ENCODE measurements at regions not wholly inside any gene's neighbourhood (a gene's known extent, or its start where the extent isn't known, plus 50 kb on each side); places are given as distances from the start of the nearest gene placed in this dataset.

DNA sequence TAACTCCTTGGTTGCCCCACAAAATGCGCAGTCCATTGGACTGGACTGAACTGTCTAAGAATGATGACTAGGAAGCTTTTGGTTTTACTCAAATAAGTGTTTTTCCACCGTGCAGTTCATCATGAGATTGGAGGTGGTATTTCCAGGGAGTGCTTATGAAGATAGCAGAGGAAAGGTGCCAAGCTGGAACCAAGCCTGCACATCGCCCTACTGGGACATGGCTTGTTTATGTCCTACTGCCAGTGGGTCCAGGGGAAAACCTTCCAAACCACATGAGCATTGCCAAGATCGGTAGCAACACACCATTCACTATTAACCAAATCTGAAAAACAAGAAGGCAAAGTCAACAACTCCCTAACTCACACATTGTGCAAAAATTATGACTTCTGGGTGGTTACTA lies 54.7 kb upstream of the DSCAM start:
- Histone ChIP-seq H3K36me3 (ENCODE audit: control insufficient read depth, insufficient read depth, low read length) (no peaks in the 10 kb centered on the region), H3K27ac (ENCODE audit: low read length) (no peak overlapping the region), H3K4me1 (ENCODE audit: control insufficient read depth, insufficient read depth, low read length) (no peaks in the 10 kb centered on the region), H3K4me3 (ENCODE audit: low read length) (no peak overlapping the region), H3K9me3 (ENCODE audit: control insufficient read depth, insufficient read depth, low read length) (no peaks in the 10 kb centered on the region), H3K27me3 (ENCODE audit: control insufficient read depth, insufficient read depth, low read length) (no peaks in the 10 kb centered on the region)
- no peak for DNase-seq (ENCODE audit: low read depth, low spot score)
- WGBS (ENCODE audit: insufficient coverage, insufficient read length) = no CpG with 5 or more reads among the region's 4 CpGs

DNA sequence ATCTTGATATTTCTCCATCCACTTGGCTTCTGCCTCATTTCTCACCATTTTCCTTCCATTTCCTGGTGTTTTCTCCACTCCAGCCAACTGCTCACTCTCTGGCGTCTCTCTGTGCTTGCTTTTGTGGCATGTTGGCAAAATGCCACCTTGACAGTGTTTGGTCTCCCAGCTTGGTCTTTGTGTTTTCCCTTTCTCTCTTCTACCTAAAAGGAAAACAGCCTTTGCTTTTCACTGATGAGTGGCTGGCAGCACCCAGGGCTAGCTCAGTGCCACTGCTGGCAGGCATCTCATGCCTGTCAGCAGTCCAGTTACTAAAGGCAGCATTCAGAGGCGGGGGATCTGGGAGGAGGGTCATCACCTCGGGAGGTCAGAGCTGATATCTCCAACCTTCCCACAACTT lies 55.3 kb upstream of the DSCAM start:
- no CpG with 5 or more reads among the region's 3 CpGs for WGBS (ENCODE audit: insufficient coverage, insufficient read length)
- no peaks in the 10 kb centered on the region for H3K9me3 ChIP-seq (ENCODE audit: control insufficient read depth, insufficient read depth, low read length)
- DNase-seq (ENCODE audit: low read depth, low spot score) = no peak

DNA sequence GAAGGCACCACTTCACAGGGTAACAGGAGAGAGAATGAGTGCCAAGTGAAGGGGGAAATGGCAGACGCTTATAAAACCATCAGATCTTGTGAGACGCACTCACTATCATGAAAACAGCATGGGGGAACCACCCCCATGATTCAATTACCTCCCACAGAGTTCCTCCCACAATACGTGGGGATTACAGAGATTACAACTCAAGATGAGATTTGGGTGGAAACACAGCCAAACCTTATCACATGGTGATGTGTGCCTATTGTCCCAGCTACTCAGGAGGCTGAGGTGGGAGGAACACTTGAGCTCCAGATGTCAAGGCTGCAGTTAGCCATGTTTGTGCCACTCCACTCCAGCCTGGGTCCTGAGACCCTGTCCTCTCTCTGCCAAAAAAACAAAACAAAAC lies 56.0 kb upstream of the DSCAM start:
- no peak for DNase-seq (ENCODE audit: low read depth, low spot score)
- H3K27ac ChIP-seq (ENCODE audit: low read length) = no peak overlapping the region
- WGBS (ENCODE audit: insufficient coverage, insufficient read length) = no CpG with 5 or more reads among the region's 3 CpGs

More for the DNA sequence above, 55.3 kb upstream of the DSCAM start:
- no peaks in the 10 kb centered on the region for H3K4me1 ChIP-seq (ENCODE audit: control insufficient read depth, insufficient read depth, low read length)
- no peak overlapping the region for H3K27ac ChIP-seq (ENCODE audit: low read length)
- H3K27me3 ChIP-seq (ENCODE audit: control insufficient read depth, insufficient read depth, low read length) = no peaks in the 10 kb centered on the region
- no peaks in the 10 kb centered on the region for H3K36me3 ChIP-seq (ENCODE audit: control insufficient read depth, insufficient read depth, low read length)
- H3K4me3 ChIP-seq (ENCODE audit: low read length) = no peak overlapping the region

DNA sequence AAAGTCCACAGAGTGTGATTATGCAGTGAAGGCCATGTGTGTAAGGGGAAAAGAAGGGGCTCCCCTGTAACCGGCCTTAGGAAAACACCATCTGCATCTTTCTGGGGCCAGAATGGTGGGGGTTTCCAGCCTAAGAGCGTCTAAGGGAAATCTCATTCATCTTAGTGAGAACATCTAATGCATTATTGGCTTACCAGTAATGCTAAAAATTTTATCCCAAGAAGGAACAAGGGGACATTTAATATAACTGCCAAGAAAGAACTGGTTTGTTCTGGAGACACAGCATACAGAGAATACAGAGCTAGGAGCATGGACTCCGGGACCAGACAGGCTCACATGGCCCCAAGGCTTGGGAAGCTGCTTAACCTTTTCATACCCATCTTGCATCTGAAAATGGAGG lies 58.3 kb upstream of the DSCAM start:
- Histone ChIP-seq H3K4me3 (ENCODE audit: low read length) (no peak overlapping the region), H3K9me3 (ENCODE audit: control insufficient read depth, insufficient read depth, low read length) (no peaks in the 10 kb centered on the region), H3K27ac (ENCODE audit: low read length) (no peak overlapping the region), H3K36me3 (ENCODE audit: control insufficient read depth, insufficient read depth, low read length) (no peaks in the 10 kb centered on the region), H3K4me1 (ENCODE audit: control insufficient read depth, insufficient read depth, low read length) (no peaks in the 10 kb centered on the region), H3K27me3 (ENCODE audit: control insufficient read depth, insufficient read depth, low read length) (no peaks in the 10 kb centered on the region)
- DNase-seq (ENCODE audit: low read depth, low spot score) = no peak
- no CpG with 5 or more reads among the region's 3 CpGs for WGBS (ENCODE audit: insufficient coverage, insufficient read length)

More for the DNA sequence above, 56.0 kb upstream of the DSCAM start:
- Histone ChIP-seq H3K4me1 (ENCODE audit: control insufficient read depth, insufficient read depth, low read length) (no peaks in the 10 kb centered on the region), H3K9me3 (ENCODE audit: control insufficient read depth, insufficient read depth, low read length) (no peaks in the 10 kb centered on the region), H3K27me3 (ENCODE audit: control insufficient read depth, insufficient read depth, low read length) (no peaks in the 10 kb centered on the region), H3K4me3 (ENCODE audit: low read length) (no peak overlapping the region), H3K36me3 (ENCODE audit: control insufficient read depth, insufficient read depth, low read length) (no peaks in the 10 kb centered on the region)

DNA sequence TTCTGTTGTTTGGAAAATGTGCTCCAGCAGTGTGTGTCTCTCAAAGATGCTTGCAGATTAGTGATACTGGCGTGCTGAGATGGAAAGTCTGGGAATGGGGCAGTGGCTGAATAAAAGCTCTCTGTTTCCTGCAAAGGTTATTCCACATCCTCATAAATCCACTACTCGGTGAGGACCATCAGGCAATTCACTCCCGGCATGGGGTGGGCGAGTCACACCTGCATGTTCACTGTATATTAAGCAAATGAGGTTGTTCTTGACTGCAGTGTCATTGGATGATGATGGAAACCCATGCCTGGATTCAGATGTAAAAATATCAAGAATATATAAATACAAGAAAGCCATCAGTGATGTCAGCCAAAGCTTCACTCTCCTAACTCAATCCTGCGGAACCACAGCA lies 65.4 kb upstream of the DSCAM start:
- DNase-seq (ENCODE audit: low read depth, low spot score) = no peak
- H3K9me3 ChIP-seq (ENCODE audit: control insufficient read depth, insufficient read depth, low read length) = no peaks in the 10 kb centered on the region

DNA sequence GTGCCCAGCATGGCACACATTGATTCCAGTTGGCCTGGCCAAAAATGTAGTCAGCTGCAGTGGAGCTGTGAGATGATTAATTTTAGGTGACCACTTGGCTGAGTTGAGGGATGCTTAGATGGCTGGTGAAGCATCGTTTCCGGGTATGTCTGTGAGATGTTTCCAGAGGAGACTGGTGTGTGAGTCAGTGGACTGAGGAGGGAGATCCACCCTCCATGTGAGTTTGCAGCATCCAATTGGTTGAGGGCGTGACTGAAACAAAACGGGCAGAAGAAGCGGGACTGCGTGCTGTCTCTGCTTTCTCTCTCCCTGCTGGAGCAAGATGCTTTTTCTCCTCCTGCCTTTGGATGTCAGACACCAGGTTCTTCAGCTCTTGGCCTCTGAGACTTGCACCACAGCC lies 68.2 kb upstream of the DSCAM start:
- DNase-seq (ENCODE audit: low read depth, low spot score) = no peak
- WGBS (ENCODE audit: insufficient coverage, insufficient read length) = no CpG with 5 or more reads among the region's 6 CpGs
- Histone ChIP-seq H3K4me1 (ENCODE audit: control insufficient read depth, insufficient read depth, low read length) (no peaks in the 10 kb centered on the region), H3K9me3 (ENCODE audit: control insufficient read depth, insufficient read depth, low read length) (no peaks in the 10 kb centered on the region), H3K27me3 (ENCODE audit: control insufficient read depth, insufficient read depth, low read length) (no peaks in the 10 kb centered on the region), H3K4me3 (ENCODE audit: low read length) (no peak overlapping the region), H3K27ac (ENCODE audit: low read length) (no peak overlapping the region), H3K36me3 (ENCODE audit: control insufficient read depth, insufficient read depth, low read length) (no peaks in the 10 kb centered on the region)

More for the DNA sequence above, 65.4 kb upstream of the DSCAM start:
- Histone ChIP-seq H3K4me3 (ENCODE audit: low read length) (no peak overlapping the region), H3K27me3 (ENCODE audit: control insufficient read depth, insufficient read depth, low read length) (no peaks in the 10 kb centered on the region), H3K36me3 (ENCODE audit: control insufficient read depth, insufficient read depth, low read length) (no peaks in the 10 kb centered on the region), H3K27ac (ENCODE audit: low read length) (no peak overlapping the region), H3K4me1 (ENCODE audit: control insufficient read depth, insufficient read depth, low read length) (no peaks in the 10 kb centered on the region)
- WGBS (ENCODE audit: insufficient coverage, insufficient read length) = no CpG with 5 or more reads among the region's 5 CpGs

DNA sequence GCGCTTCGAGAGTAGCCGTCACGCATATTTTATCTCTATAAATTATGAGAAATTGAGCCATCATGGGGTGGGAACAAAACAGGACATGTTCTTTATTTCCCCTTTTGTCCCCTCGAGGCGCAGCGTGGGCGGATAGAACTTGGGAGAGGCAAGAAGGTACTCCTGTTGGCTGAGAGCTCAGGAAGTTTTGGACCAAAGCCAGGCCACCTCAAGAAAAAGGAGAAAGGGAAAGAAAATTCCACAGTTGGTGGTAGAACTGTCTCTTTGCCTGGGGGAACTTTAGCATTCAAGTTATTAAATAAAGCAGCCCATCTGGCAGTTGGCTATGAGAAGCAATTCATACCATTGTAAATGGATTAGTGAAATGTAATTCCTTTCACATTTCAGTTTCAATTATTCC lies 76.4 kb upstream of the DSCAM start:
- H3K4me1 ChIP-seq (ENCODE audit: control insufficient read depth, insufficient read depth, low read length) = peaks cover 3% of the 10 kb centered on the region; the same call in 1 of the 2 replicates
- no peak for DNase-seq (ENCODE audit: low read depth, low spot score)
- no peak overlapping the region for H3K27ac ChIP-seq (ENCODE audit: low read length)
- no peaks in the 10 kb centered on the region for H3K27me3 ChIP-seq (ENCODE audit: control insufficient read depth, insufficient read depth, low read length)
- no peak overlapping the region for H3K4me3 ChIP-seq (ENCODE audit: low read length)
- no CpG with 5 or more reads among the region's 8 CpGs for WGBS (ENCODE audit: insufficient coverage, insufficient read length)
- H3K36me3 ChIP-seq (ENCODE audit: control insufficient read depth, insufficient read depth, low read length) = no peaks in the 10 kb centered on the region
- no peaks in the 10 kb centered on the region for H3K9me3 ChIP-seq (ENCODE audit: control insufficient read depth, insufficient read depth, low read length)

DNA sequence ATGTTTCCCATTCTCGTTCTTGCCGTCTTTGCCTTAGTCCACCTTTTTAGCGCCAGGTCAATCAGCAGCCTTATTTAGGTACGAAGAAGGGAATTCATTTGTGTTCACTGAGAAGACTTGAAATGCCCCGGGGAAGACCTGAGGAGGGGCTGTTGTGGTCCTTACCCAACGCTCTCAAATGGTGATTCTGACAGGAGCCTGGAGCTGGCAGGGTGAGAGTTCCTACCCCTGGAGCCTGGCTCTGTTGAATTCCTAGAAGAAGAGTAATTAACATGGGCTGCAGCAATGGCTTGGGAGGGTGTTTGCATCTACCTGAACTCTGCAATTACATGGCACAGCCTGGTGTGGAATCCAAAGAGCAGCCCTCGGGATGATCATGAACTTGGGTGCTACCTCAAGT lies 76.9 kb upstream of the DSCAM start:
- Histone ChIP-seq H3K9me3 (ENCODE audit: control insufficient read depth, insufficient read depth, low read length) (no peaks in the 10 kb centered on the region), H3K27me3 (ENCODE audit: control insufficient read depth, insufficient read depth, low read length) (no peaks in the 10 kb centered on the region), H3K4me3 (ENCODE audit: low read length) (no peak overlapping the region), H3K4me1 (ENCODE audit: control insufficient read depth, insufficient read depth, low read length) (peaks cover 3% of the 10 kb centered on the region; the same call in 1 of the 2 replicates), H3K27ac (ENCODE audit: low read length) (no peak overlapping the region), H3K36me3 (ENCODE audit: control insufficient read depth, insufficient read depth, low read length) (no peaks in the 10 kb centered on the region)
- no CpG with 5 or more reads among the region's 7 CpGs for WGBS (ENCODE audit: insufficient coverage, insufficient read length)
- no peak for DNase-seq (ENCODE audit: low read depth, low spot score)

DNA sequence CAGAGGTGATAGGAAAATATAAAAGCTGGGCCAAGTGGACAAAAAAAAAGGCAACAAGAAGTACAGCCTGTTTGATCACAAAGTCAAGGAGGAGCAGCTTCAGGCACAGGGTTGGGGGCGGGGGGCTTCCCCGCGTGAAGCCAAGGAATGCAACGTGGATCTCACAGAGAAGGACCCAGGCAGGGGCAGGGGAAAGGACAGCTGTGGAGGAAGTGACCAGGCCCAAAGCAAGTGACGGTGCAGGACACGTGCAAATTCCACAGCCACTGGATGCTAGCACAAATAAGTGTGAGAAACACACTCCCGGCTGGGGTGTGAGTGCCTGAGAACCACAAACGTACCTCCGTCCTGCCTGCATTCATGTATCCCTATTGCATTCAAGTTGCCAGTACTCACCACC lies 77.7 kb upstream of the DSCAM start:
- no peaks in the 10 kb centered on the region for H3K9me3 ChIP-seq (ENCODE audit: control insufficient read depth, insufficient read depth, low read length)
- H3K27me3 ChIP-seq (ENCODE audit: control insufficient read depth, insufficient read depth, low read length) = no peaks in the 10 kb centered on the region
- no peak overlapping the region for H3K27ac ChIP-seq (ENCODE audit: low read length)
- no peak overlapping the region for H3K4me3 ChIP-seq (ENCODE audit: low read length)
- peaks cover 3% of the 10 kb centered on the region; the same call in 1 of the 2 replicates for H3K4me1 ChIP-seq (ENCODE audit: control insufficient read depth, insufficient read depth, low read length)
- no CpG with 5 or more reads among the region's 9 CpGs for WGBS (ENCODE audit: insufficient coverage, insufficient read length)
- H3K36me3 ChIP-seq (ENCODE audit: control insufficient read depth, insufficient read depth, low read length) = no peaks in the 10 kb centered on the region
- DNase-seq (ENCODE audit: low read depth, low spot score) = no peak

DNA sequence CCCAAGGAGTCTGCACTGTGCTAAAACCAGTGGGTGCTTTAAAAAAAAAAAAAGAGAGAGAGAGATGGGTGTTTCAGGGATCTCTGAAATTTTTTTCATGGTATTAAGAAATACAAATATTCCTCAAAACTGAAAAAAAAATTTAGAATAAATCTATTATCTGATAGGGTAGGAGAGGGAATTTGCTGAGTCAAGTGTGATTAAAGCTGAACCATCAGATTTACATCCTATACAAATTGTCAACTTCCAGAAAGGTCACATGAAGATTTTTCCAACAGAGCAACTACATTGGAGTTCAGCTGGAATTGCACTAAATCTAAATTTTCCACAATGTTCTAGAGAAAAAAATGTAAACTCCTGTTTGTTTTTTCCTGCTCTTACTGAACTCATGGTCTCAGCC lies 79.3 kb upstream of the DSCAM start:
- peaks cover 3% of the 10 kb centered on the region; the same call in 1 of the 2 replicates for H3K4me1 ChIP-seq (ENCODE audit: control insufficient read depth, insufficient read depth, low read length)

DNA sequence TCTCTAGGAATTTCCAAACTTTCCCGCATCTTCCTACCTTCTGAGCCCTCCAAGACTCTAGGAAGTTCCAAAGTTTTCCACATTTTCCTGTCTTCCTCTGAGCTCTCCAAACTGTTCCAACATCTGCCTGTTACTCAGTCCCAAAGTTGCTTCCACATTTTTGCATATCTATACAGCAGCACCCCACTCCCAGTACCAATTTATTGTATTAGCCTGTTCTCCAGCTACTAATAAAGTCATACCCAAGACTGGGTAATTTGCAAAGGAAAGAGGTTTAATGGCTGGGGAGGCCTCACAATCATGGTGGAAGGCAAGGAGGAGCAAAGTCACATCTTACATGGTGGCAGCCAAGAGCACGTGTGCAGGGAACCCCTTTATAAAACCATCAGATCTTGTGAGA lies 82.9 kb upstream of the DSCAM start:
- WGBS (ENCODE audit: insufficient coverage, insufficient read length) = no CpG with 5 or more reads among the region's 2 CpGs
- no peak overlapping the region for H3K4me3 ChIP-seq (ENCODE audit: low read length)
- no peak for DNase-seq (ENCODE audit: low read depth, low spot score)
- no peak overlapping the region for H3K27ac ChIP-seq (ENCODE audit: low read length)
- H3K27me3 ChIP-seq (ENCODE audit: control insufficient read depth, insufficient read depth, low read length) = 0 out of 2 replicates have a peak, but pooled peaks cover 1% of the 10 kb centered on the region
- no peaks in the 10 kb centered on the region for H3K9me3 ChIP-seq (ENCODE audit: control insufficient read depth, insufficient read depth, low read length)
- H3K4me1 ChIP-seq (ENCODE audit: control insufficient read depth, insufficient read depth, low read length) = peaks cover 4% of the 10 kb centered on the region
- no peaks in the 10 kb centered on the region for H3K36me3 ChIP-seq (ENCODE audit: control insufficient read depth, insufficient read depth, low read length)

More for the DNA sequence above, 79.3 kb upstream of the DSCAM start:
- DNase-seq (ENCODE audit: low read depth, low spot score) = no peak
- H3K36me3 ChIP-seq (ENCODE audit: control insufficient read depth, insufficient read depth, low read length) = no peaks in the 10 kb centered on the region
- no peaks in the 10 kb centered on the region for H3K9me3 ChIP-seq (ENCODE audit: control insufficient read depth, insufficient read depth, low read length)
- H3K27me3 ChIP-seq (ENCODE audit: control insufficient read depth, insufficient read depth, low read length) = no peaks in the 10 kb centered on the region
- no peak overlapping the region for H3K27ac ChIP-seq (ENCODE audit: low read length)
- H3K4me3 ChIP-seq (ENCODE audit: low read length) = no peak overlapping the region
